Loucy (cell line): ENCODE measurements at regions not wholly inside any gene's neighbourhood (a gene's known extent, or its start where the extent isn't known, plus 50 kb on each side); places are given as distances from the start of the nearest gene placed in this dataset.

Experiments
- EZH2phosphoT487 ChIP-seq: fragments of 200-600 bp; IDR thresholded peaks from 2 replicates; pipeline ENCODE4 v1.6.1; 2018; ENCODE audit warnings: antibody characterized with exemption, mild to moderate bottlenecking, moderate library complexity, borderline replicate concordance
- TF ChIP-seq, protein P1 (sequence below): fragments of 200-600 bp; sonication (generic); conservative IDR thresholded peaks from 2 replicates; pipeline ENCODE4 v1.5.1; 2014; ENCODE audit warnings: mild to moderate bottlenecking, antibody characterized with exemption, low read length

DNA sequence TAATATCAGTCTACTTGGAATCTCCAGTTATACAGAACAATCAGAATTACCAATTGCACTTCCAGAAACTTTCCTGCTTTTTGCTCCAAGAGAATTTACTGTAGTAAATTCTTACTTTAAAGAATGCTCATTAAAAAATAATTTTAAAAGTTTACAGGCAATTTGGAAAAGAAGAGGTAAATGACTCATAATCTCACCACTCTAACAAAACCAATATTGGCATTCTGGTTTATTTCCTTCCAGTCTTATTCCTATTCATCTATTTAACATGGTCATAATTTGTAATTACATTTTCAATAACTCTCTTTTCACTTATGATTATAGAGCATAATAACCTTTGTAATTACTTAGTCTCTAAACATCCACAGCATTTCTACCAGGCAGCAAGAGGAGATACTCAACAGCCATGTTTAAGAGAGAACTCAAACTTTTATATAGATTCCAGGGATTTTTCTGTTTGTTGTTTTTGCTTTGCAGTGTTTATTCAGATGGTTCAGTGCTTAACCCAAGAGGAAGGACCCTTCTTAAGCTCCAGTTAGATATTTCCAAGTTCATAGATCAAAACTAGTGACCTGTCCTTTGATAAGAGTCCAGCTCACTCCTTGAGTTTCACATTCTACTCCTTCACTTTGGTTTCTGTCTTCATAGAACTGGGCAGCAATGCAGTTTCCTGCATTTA is 464.7 kb downstream of the TXNL1 start:
- TF ChIP-seq, protein P1, sequence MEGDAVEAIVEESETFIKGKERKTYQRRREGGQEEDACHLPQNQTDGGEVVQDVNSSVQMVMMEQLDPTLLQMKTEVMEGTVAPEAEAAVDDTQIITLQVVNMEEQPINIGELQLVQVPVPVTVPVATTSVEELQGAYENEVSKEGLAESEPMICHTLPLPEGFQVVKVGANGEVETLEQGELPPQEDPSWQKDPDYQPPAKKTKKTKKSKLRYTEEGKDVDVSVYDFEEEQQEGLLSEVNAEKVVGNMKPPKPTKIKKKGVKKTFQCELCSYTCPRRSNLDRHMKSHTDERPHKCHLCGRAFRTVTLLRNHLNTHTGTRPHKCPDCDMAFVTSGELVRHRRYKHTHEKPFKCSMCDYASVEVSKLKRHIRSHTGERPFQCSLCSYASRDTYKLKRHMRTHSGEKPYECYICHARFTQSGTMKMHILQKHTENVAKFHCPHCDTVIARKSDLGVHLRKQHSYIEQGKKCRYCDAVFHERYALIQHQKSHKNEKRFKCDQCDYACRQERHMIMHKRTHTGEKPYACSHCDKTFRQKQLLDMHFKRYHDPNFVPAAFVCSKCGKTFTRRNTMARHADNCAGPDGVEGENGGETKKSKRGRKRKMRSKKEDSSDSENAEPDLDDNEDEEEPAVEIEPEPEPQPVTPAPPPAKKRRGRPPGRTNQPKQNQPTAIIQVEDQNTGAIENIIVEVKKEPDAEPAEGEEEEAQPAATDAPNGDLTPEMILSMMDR, result no peak
- TF ChIP-seq EZH2phosphoT487, result no peak
